GM18499 (cell line): ENCODE measurements at regions not wholly inside any gene's neighbourhood (a gene's known extent, or its start where the extent isn't known, plus 50 kb on each side); places are given as distances from the start of the nearest gene placed in this dataset.
"Not testable (repeated sequence)": the region's sequence is repeated elsewhere in the genome, so short reads cannot be mapped to it uniquely, and the experiment has no call there.

Experiments
- ATAC-seq: cut with Tn5 transposase; IDR thresholded peaks from one replicate; pipeline ENCODE4 v1.9.1; 2021; ENCODE audit warnings: moderate number of reproducible peaks; ENCODE audit not compliant: insufficient read depth, unreplicated experiment

GRCh38 chr7:23930312-23930711 lies 220.3 kb downstream of the STK31 start:
- ATAC-seq: no peak

- ATAC-seq: no peak
Observed at GRCh38 chr7:23931633-23932032, 221.6 kb downstream of the STK31 start.

- no peak for ATAC-seq
Observed at GRCh38 chr7:23938215-23938614, 228.2 kb downstream of the STK31 start.

- no peak for ATAC-seq
Observed at GRCh38 chr7:23938937-23939552, 229.0 kb downstream of the STK31 start.

- not testable (repeated sequence) for ATAC-seq
Observed at GRCh38 chr7:23939747-23940146, 229.7 kb downstream of the STK31 start.

GRCh38 chr7:23941551-23941950 lies 231.5 kb downstream of the STK31 start:
- ATAC-seq: no peak

GRCh38 chr7:23942032-23942431 lies 232.0 kb downstream of the STK31 start:
- no peak for ATAC-seq

- no peak for ATAC-seq
Observed at GRCh38 chr7:23944131-23944530, 234.1 kb downstream of the STK31 start.

GRCh38 chr7:23945472-23945871 lies 235.5 kb downstream of the STK31 start:
- ATAC-seq: no peak

- no peak for ATAC-seq
Observed at GRCh38 chr7:23955145-23955544, 245.1 kb downstream of the STK31 start.

GRCh38 chr7:23955600-23956149 lies 245.7 kb downstream of the STK31 start:
- no peak for ATAC-seq

GRCh38 chr7:23956772-23957576 lies 247.0 kb downstream of the STK31 start:
- no peak for ATAC-seq

GRCh38 chr7:23959821-23960220 lies 249.8 kb downstream of the STK31 start:
- ATAC-seq: no peak

GRCh38 chr7:23960361-23960760 lies 250.3 kb downstream of the STK31 start:
- ATAC-seq: no peak

- no peak for ATAC-seq
Observed at GRCh38 chr7:23963461-23964165, 253.6 kb downstream of the STK31 start.

GRCh38 chr7:23964715-23965114 lies 254.7 kb downstream of the STK31 start:
- no peak for ATAC-seq

GRCh38 chr7:23965296-23965695 lies 255.3 kb downstream of the STK31 start:
- no peak for ATAC-seq

- ATAC-seq: no peak
Observed at GRCh38 chr7:23966941-23967340, 256.9 kb downstream of the STK31 start.

GRCh38 chr7:23967949-23968599 lies 258.1 kb downstream of the STK31 start:
- no peak for ATAC-seq

- ATAC-seq: no peak
Observed at GRCh38 chr7:23968791-23969190, 258.8 kb downstream of the STK31 start.

- no peak for ATAC-seq
Observed at GRCh38 chr7:23969443-23969842, 259.4 kb downstream of the STK31 start.
